ENCODE measurements at regions not wholly inside any gene's neighbourhood (a gene's known extent, or its start where the extent isn't known, plus 50 kb on each side); places are given as distances from the start of the nearest gene placed in this dataset.

- no peak for TF ChIP-seq CHD7 (IDR thresholded peaks at IDR 0.05; ENCODE audit: insufficient replicate concordance, low read length)
Observed at GRCh38 chr15:87243474-87243873, 1013.1 kb downstream of the NTRK3 start (continued).
